IMR-90 (cell line): ENCODE measurements at regions not wholly inside any gene's neighbourhood (a gene's known extent, or its start where the extent isn't known, plus 50 kb on each side); places are given as distances from the start of the nearest gene placed in this dataset.

ENCODE experiments used
- CEBPB ChIP-seq: IDR thresholded peaks from 2 replicates; pipeline ENCODE4 v1.6.1; 2012; ENCODE audit warnings: low read depth, low read length, improper control_type of control experiment
- CTCF ChIP-seq: conservative IDR thresholded peaks from 2 replicates; pipeline ENCODE4 v1.5.1; 2012; ENCODE audit warnings: mild to moderate bottlenecking, low read depth, low read length, improper control_type of control experiment
- POLR2A ChIP-seq: IDR thresholded peaks from 2 replicates; pipeline ENCODE4 v1.6.1; 2012; ENCODE audit warnings: mild to moderate bottlenecking, low read depth, low read length
- RCOR1 ChIP-seq: IDR thresholded peaks from 2 replicates; pipeline ENCODE4 v1.6.1; 2012; ENCODE audit warnings: mild to moderate bottlenecking, low read length, improper control_type of control experiment; ENCODE audit not compliant: insufficient replicate concordance

- TF ChIP-seq POLR2A, result no peak
- no peak for TF ChIP-seq CEBPB
- no peak for TF ChIP-seq CTCF
- no peak for TF ChIP-seq RCOR1
Observed at GRCh38 chr5:3905521-3905920, 309.9 kb downstream of the IRX1 start.
